IgD-negative memory B cell (primary cell): ENCODE measurements at regions not wholly inside any gene's neighbourhood (a gene's known extent, or its start where the extent isn't known, plus 50 kb on each side); places are given as distances from the start of the nearest gene placed in this dataset.
"Not testable (repeated sequence)": the region's sequence is repeated elsewhere in the genome, so short reads cannot be mapped to it uniquely, and the experiment has no call there.

Source experiments
- H3K27ac Mint-ChIP-seq, 3 donors: one replicate each; pipeline ENCODE4 v1.8.0; 2020 to 2022; ENCODE audit warnings: mild to moderate bottlenecking in 3 of 3, mixed read lengths in 3 of 3, moderate library complexity in 1 of 3
- H3K27me3 Mint-ChIP-seq: one replicate; pipeline ENCODE4 v1.8.0; 2021; ENCODE audit warnings: mixed read lengths
- H3K36me3 Mint-ChIP-seq: one replicate; pipeline ENCODE4 v1.8.0; 2020; ENCODE audit warnings: mild to moderate bottlenecking, mixed read lengths
- H3K4me1 Mint-ChIP-seq, 3 donors: one replicate each; pipeline ENCODE4 v1.8.0; 2020 to 2022; ENCODE audit warnings: mixed read lengths in 3 of 3, mild to moderate bottlenecking in 1 of 3
- H3K4me3 Mint-ChIP-seq, 4 donors: one replicate each; pipeline ENCODE4 v1.8.0; 2020 to 2022; ENCODE audit warnings: mild to moderate bottlenecking in 4 of 4, mixed read lengths in 4 of 4, moderate library complexity in 3 of 4
- H3K9me3 Mint-ChIP-seq, 3 donors: one replicate each; pipeline ENCODE4 v1.8.0; 2020 to 2021; ENCODE audit warnings: mixed read lengths in 3 of 3, mild to moderate bottlenecking in 1 of 3

DNA sequence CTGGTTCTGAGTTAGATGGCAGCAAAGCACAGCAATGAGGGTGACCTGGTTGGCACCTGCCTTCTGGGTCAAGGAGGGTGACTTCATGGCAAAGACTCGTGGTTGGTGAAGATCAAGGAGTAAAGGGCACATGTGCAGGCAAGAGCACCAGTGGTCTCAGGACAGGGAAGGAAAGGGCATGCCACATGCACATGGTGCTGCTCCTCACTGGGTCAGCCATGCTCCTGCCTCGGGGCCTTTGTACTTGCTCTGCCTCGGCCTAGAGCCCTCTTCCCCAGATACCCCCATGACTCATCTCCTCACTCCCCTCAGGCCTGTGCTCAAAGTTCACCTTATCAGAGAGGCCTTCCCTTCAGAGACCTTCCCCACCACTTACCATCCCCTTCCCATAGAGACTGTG, 106.7 kb upstream of the KDM7A start:
- H3K4me1 Mint-ChIP-seq: no peaks in the 10 kb centered on the region
- peaks cover 4% of the 10 kb centered on the region for H3K27me3 Mint-ChIP-seq
- no peak overlapping the region for H3K4me3 Mint-ChIP-seq
- peaks cover 2% of the 10 kb centered on the region for H3K36me3 Mint-ChIP-seq
- H3K27ac Mint-ChIP-seq: peak overlapping the region in 1 of 3 donors; percentile 18
- peaks cover 0 to 5% (median 1%) of the 10 kb centered on the region in 3 donors for H3K9me3 Mint-ChIP-seq

DNA sequence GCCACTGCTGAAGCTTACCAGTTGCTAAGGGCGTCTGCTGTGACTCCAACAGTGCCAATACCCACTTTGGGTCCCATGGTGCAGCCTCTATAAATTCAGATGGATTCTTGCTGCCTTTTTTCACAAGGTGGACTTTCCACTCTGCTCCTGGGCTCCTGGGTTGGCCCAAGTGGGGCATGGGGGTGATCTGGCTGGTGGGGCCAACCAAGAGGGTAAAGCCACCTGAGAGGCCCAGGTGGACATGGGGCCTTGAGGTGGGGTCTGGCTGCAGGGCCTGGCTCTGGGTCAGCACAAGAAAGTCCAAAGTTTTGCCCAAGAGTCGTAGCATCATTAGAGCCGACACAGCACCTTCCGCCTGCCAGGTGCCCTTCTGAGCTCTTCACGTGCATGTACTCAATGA, 105.2 kb upstream of the KDM7A start:
- H3K27ac Mint-ChIP-seq: no peak overlapping the region
- peak overlapping the region in 1 of 4 donors; percentile 17 for H3K4me3 Mint-ChIP-seq
- peaks cover 0 to 5% (median 1%) of the 10 kb centered on the region in 3 donors for H3K9me3 Mint-ChIP-seq
- H3K36me3 Mint-ChIP-seq: no peaks in the 10 kb centered on the region
- peaks cover 4% of the 10 kb centered on the region for H3K27me3 Mint-ChIP-seq
- H3K4me1 Mint-ChIP-seq: no peaks in the 10 kb centered on the region

DNA sequence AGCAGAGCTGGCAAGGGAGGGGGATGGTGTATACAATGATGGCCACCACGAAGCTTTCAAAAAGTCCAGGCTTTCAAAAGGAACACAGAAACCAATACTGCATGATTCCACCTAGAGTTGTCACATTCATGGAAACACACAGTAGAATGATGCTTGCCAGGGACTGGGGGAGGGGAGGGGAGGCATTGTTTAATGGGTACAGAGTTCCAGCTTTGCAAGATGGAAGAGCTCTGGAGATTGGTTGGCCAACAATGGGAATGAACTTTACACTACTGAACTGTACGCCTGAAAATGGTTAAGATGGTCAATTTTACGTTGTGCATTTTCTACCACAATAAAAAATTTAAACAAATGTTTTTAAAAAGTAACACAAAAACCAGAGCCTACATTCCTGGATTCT, 104.5 kb upstream of the KDM7A start:
- Mint-ChIP-seq H3K36me3 (no peaks in the 10 kb centered on the region), H3K27ac (no peak overlapping the region), H3K9me3 (peaks cover 0 to 5% (median 1%) of the 10 kb centered on the region in 3 donors), H3K27me3 (peaks cover 5% of the 10 kb centered on the region), H3K4me1 (no peaks in the 10 kb centered on the region), H3K4me3 (no peak overlapping the region)

DNA sequence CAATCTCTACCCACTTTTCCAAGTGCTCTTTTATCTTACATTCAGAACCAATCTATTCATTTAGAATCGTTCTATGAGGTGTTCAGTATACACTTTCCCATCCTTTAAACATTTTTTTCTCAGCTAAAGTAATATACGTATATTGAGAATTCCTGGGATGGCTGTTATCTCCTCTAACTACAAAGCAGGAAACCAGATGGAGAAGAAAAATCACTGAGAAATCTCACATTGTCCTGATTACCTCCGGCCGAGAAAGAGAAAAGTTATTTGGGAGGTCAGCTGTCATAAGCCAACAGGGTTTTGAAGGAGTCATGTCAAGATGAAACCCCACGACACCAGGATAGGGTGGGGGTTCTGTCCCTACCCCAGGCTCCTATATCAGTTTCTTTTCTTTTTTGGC, 99.2 kb upstream of the KDM7A start:
- H3K27ac Mint-ChIP-seq: no peak overlapping the region
- H3K9me3 Mint-ChIP-seq: no peaks in the 10 kb centered on the region
- H3K27me3 Mint-ChIP-seq: peaks cover 2% of the 10 kb centered on the region
- H3K36me3 Mint-ChIP-seq: peaks cover 1% of the 10 kb centered on the region
- no peak overlapping the region for H3K4me3 Mint-ChIP-seq
- no peaks in the 10 kb centered on the region for H3K4me1 Mint-ChIP-seq

DNA sequence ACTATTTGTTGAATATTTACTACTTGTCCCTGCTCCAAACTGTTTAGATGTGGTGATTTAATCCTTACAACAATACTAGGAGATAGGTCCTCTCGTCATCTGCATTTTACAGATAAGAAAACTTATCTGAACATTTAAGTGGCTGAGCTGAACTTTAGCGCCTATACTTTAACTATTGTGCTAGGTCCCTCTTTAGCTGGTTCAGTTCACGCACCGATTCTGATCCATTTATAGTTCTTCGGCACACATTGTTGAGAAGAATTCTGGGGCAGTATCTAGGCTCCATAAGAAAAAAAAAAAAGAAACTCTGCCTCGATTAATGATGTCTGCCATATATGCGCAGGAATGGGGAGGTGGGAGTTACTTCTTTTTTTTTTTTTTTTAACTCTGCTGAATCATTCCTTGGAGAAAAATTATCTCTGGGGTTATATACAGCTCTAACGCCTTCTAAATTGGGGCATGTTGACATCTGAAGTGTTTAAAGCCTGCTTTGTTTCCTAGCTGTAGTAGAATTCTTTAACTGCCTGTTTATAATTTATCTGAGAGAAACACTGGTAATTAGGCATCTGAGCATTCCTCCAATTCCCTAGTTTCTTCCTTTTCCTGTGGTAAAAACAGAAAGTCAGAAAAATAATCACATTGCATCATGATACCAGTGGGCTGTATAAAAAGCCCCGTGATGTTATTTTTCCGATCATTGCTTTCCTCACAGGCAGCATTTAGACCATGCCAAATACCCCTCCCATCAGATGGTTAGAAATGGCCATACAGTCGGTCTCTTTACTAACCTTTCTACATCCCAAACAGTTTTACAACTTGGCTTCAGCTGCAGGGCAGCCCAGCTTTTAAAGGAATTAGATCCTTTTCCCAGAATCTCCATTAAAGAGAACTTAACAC, 98.5 kb upstream of the KDM7A start:
- H3K4me1 Mint-ChIP-seq: no peaks in the 10 kb centered on the region
- H3K9me3 Mint-ChIP-seq: no peaks in the 10 kb centered on the region
- no peak overlapping the region for H3K4me3 Mint-ChIP-seq
- peaks cover 2% of the 10 kb centered on the region for H3K27me3 Mint-ChIP-seq
- H3K36me3 Mint-ChIP-seq: peaks cover 1% of the 10 kb centered on the region
- peak overlapping the region in 1 of 3 donors; percentile 8 for H3K27ac Mint-ChIP-seq

DNA sequence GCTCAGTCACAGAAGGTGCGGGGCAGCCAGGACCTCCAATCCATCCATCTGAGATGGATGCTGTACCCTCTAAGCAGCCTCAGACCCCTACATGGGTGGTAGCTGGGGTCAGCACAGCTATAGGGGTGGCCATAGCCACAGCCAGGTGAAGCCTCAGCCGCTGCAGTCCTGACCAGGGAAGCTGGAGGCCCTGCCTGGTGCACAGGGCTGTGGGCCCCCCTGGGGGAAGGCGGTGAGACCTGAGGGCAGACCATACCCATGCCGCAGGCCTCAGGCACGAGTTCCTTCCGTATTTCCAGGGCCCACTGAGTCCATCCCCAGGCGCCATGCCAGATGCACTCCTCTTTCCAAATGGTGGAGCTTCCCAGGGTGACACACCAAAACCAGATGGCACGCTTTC, 96.6 kb upstream of the KDM7A start:
- H3K4me1 Mint-ChIP-seq: no peaks in the 10 kb centered on the region
- H3K36me3 Mint-ChIP-seq: peaks cover 1% of the 10 kb centered on the region
- no peaks in the 10 kb centered on the region for H3K9me3 Mint-ChIP-seq
- no peak overlapping the region for H3K4me3 Mint-ChIP-seq
- H3K27ac Mint-ChIP-seq: no peak overlapping the region
- peaks cover 2% of the 10 kb centered on the region for H3K27me3 Mint-ChIP-seq

DNA sequence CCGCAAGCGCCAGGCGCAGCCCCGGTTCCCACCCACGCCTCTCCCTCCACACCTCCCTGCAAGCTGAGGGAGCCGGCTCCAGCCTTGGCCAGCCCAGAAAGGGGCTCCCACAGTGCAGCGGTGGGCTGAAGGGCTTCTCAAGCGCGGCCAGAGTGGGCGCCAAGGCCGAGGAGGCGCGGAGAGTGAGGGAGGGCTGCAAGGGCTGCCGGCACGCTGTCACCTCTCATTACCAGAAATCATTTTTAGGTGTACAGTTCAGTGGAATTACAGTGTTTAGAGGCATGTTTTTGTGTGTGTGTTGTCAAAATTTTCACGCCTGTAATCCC, 94.8 kb upstream of the KDM7A start:
- not testable (repeated sequence) for H3K27me3 Mint-ChIP-seq, H3K27ac Mint-ChIP-seq, H3K9me3 Mint-ChIP-seq, H3K4me1 Mint-ChIP-seq, H3K36me3 Mint-ChIP-seq, H3K4me3 Mint-ChIP-seq

DNA sequence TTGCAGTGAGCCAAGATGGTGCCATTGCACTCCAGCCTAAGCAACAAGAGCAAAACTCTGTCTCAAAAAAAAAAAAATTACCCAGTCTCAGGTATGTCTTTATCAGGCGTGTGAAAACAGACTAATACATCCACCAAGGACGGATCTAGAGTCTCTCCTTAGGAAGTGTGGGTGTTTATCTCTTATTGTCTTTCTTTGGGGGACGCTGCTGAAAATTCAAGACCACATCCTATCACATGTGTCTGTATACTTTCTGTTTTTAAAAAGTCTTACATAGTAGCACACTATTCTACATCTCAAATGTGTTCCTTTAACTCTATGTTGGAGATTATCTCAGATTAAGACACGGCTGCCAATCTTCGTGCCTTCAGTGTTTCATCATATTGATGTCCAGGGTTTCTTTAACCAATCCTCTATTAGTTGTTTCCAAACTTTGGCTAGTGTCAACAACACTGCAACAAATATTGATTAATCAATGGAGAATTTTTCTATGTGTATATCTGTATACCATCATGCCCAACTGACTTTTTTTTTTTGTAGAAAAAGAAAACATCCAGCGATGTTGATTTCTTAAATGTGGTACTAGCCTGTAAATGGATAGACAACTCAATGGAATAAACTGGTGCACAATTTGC, 92.3 kb upstream of the KDM7A start:
- H3K27me3 Mint-ChIP-seq: no peaks in the 10 kb centered on the region
- no peaks in the 10 kb centered on the region for H3K9me3 Mint-ChIP-seq
- no peaks in the 10 kb centered on the region for H3K36me3 Mint-ChIP-seq
- no peaks in the 10 kb centered on the region for H3K4me1 Mint-ChIP-seq
- no peak overlapping the region for H3K4me3 Mint-ChIP-seq
- H3K27ac Mint-ChIP-seq: no peak overlapping the region

DNA sequence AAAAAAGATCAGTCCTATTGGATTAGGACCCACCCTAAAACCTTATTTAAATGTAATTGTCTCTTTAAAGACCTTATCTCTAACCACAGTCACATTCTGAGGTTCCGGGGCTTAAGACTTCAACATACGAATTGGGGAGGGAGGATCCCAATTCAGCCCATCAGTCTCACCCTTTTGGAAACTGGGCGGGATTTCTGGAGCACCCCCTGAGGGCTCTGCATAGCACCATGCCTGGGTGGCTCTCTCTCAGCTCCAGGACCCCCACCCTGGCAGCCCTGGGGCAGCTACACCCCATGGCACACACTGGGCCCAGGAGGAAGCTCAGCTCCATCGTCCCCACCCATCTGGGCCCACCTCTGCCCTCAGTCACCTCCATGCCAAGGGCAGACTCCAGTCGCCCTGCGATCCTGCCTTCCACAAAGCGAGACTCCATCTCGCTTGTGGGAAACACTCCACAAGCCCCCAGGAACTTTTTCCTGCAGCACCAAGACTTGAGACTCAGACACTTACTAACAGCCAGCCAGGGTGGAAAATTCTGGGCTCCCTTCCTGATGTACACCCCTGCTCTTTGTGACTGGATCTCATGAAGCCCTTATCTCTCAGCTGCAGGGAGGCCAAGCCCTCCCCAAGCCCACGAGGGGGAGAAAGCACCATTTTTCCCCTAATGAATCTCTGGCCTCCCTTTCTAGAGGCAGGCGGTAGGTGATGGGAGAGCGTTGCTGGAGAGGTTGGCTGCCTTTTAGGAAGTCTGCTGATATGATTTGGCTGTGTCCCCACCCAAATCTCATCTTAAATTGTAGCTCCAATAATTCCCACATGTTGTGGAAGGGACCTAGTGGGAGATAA, 90.8 kb upstream of the KDM7A start:
- no peak overlapping the region for H3K4me3 Mint-ChIP-seq
- H3K4me1 Mint-ChIP-seq: no peaks in the 10 kb centered on the region
- H3K36me3 Mint-ChIP-seq: no peaks in the 10 kb centered on the region
- H3K27me3 Mint-ChIP-seq: no peaks in the 10 kb centered on the region
- H3K9me3 Mint-ChIP-seq: no peaks in the 10 kb centered on the region
- H3K27ac Mint-ChIP-seq: no peak overlapping the region

DNA sequence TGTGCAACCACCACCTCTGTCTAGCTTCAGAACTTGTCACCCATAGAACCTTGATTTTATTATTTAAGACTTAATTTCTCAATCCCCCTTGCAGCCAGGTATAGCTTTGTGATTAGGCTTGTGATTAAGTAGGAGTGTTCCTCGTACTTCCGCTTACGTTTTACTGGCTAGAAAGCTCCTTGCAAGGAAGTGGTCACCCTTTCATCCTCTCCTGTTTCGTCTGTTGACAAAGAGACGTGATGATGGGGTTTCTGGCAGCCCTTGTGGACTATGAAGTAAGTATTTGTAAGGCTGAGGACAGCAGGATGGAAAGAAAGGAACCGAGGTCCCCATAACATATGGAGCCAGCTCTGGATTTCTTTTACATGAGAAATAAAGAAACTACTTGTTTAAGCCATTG, 86.5 kb upstream of the KDM7A start:
- no peaks in the 10 kb centered on the region for H3K36me3 Mint-ChIP-seq
- H3K27me3 Mint-ChIP-seq: no peaks in the 10 kb centered on the region
- H3K4me3 Mint-ChIP-seq: no peak overlapping the region
- H3K27ac Mint-ChIP-seq: peak overlapping the region in 1 of 3 donors; percentile 64
- no peaks in the 10 kb centered on the region for H3K9me3 Mint-ChIP-seq
- peaks cover 0 to 1% (median 0%) of the 10 kb centered on the region in 3 donors for H3K4me1 Mint-ChIP-seq

DNA sequence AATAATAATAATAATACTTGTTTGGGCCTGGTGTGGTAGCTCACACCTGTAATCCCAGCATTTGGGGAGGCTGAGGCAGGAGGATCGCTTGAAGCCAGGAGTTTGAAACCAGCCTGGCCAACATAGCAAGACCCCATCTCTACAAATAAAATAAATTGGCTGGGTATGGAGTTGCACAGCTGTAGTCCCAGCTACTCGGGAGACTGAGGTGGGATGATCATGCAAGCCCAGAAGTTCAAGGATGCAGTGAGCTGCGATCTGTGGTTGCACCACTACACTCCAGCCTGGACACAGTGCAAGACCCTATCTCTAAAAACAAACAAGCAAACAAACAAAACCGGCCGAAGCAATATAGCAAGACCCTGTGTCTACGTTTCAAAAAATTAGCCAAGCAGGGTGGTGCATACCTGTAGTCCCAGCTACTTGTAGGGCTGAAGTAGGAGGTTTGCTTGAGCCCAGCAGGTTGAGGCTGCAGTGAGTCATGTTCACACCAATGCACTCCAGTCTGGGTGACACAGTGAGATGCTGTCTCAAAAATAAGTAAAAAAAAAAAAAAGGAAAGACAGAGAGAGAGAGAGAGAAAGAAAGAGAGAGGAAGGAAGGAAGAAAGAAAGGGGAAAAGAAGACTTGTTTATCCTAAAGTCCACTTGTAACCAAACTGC, 85.6 kb upstream of the KDM7A start:
- H3K27me3 Mint-ChIP-seq: peaks cover 1% of the 10 kb centered on the region
- peaks cover 0 to 2% (median 1%) of the 10 kb centered on the region in 3 donors for H3K9me3 Mint-ChIP-seq
- H3K4me1 Mint-ChIP-seq: peaks cover 0 to 1% (median 0%) of the 10 kb centered on the region in 3 donors
- H3K36me3 Mint-ChIP-seq: no peaks in the 10 kb centered on the region
- H3K4me3 Mint-ChIP-seq: peak overlapping the region in 1 of 4 donors; percentile 67
- peak overlapping the region in 1 of 3 donors; percentile 64 for H3K27ac Mint-ChIP-seq

DNA sequence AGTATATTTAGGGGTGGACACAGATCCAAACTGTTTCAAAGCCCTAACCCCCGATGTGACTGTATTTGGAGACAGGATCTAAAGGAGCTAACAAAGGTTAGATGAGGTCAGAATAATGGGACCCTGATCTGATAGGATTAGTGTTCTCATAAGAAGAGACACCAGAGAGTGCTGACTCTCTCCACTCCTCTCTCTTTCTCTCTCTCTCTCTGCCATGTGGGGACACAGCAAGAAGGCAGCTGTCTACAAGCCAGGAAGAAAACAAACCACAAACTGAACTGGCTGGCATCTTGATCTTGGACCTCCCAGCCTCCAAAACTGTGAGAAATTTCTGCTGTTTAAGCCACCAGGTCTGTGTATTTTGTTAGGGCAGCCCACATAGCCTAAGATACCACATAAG, 84.7 kb upstream of the KDM7A start:
- Mint-ChIP-seq H3K36me3 (no peaks in the 10 kb centered on the region), H3K4me3 (no peak overlapping the region), H3K27ac (no peak overlapping the region), H3K9me3 (peaks cover 3 to 6% (median 4%) of the 10 kb centered on the region in 3 donors), H3K27me3 (peaks cover 2% of the 10 kb centered on the region), H3K4me1 (peaks cover 0 to 1% (median 0%) of the 10 kb centered on the region in 3 donors)

DNA sequence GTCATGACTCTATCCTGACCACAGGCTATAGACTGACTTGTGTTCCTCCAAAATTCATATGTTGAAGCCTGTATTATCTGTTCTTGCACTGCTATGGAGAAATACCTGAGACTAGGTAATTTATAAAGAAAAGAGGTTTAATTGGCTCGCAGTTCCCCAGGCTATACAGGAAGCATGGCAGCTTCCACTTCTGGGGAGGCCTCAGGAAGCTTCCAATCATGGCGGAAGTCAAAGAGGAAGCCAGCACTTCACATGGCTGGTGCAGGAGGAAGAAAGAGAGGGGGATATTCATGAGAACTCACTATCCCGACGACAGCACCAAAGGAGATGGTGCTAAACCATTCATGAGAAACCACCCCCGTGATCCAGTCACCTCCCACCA, 84.3 kb upstream of the KDM7A start:
- H3K27me3 Mint-ChIP-seq: peaks cover 5% of the 10 kb centered on the region
- no peaks in the 10 kb centered on the region for H3K36me3 Mint-ChIP-seq
- peaks cover 0 to 1% (median 0%) of the 10 kb centered on the region in 3 donors for H3K4me1 Mint-ChIP-seq
- no peak overlapping the region for H3K27ac Mint-ChIP-seq
- no peak overlapping the region for H3K4me3 Mint-ChIP-seq
- H3K9me3 Mint-ChIP-seq: peaks cover 3 to 6% (median 4%) of the 10 kb centered on the region in 3 donors

DNA sequence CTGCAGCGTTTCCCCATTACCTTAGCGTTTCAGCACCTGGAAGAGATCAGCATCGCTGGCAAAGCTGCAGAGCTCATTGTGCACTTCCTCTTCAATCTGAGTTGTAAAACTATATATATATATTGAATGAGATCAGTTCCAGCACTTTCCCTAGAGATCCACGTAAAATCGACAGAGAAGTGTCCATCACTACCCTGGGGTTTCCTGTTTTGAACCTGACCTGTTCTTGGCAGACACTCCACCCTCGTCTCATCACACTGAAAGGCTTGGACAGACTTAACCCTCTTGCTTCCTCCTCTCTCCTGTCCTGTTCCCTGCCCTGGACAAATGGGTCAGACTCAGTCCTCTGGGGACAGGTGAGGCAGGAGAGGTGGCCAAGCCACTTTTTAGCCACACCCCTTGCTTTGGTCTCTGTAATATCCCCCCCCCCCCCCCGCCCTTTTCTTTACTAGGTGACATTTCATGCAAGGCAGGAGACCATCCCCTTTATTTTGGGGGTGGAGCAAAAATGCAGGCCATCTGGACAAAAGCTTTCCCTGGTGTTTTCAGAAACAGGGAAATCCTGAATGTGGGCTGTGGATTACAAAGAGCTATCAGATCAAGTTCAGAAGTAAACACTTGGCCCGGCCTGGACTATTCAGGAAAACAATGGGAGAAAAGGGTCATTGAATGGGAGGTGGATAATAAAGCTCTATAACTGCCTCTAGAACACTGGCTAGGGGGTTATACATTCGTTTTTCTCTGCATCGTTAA, 83.7 kb upstream of the KDM7A start:
- Mint-ChIP-seq H3K27me3 (peaks cover 5% of the 10 kb centered on the region), H3K9me3 (peaks cover 3 to 6% (median 4%) of the 10 kb centered on the region in 3 donors), H3K27ac (no peak overlapping the region), H3K36me3 (no peaks in the 10 kb centered on the region), H3K4me3 (no peak overlapping the region), H3K4me1 (peaks cover 0 to 1% (median 0%) of the 10 kb centered on the region in 3 donors)
